CD4-positive, alpha-beta T cell treated with Interleukin-4 for 1 hour (primary cell): ENCODE measurements at regions not wholly inside any gene's neighbourhood (a gene's known extent, or its start where the extent isn't known, plus 50 kb on each side); places are given as distances from the start of the nearest gene placed in this dataset.
"Not testable (repeated sequence)": the region's sequence is repeated elsewhere in the genome, so short reads cannot be mapped to it uniquely, and the experiment has no call there.

Experiments used
- DNase-seq, 2 donors: peaks; one replicate each; pipeline ENCODE4 v3.0.0-alpha.2; 2020 to 2022

GRCh38 chr20:29566901-29567635 is 1690.4 kb upstream of the DEFB115 start:
- not testable (repeated sequence) for DNase-seq

- DNase-seq, result not testable (repeated sequence)
Measured at GRCh38 chr20:29567671-29568070, 1689.8 kb upstream of the DEFB115 start.

GRCh38 chr20:29570126-29570525 is 1687.3 kb upstream of the DEFB115 start:
- not testable (repeated sequence) for DNase-seq

GRCh38 chr20:29589530-29589929 is 1667.9 kb upstream of the DEFB115 start:
- not testable (repeated sequence) for DNase-seq

GRCh38 chr20:29604163-29604562 is 1653.3 kb upstream of the DEFB115 start:
- DNase-seq, result not testable (repeated sequence)

GRCh38 chr20:29606171-29606570 is 1651.3 kb upstream of the DEFB115 start:
- DNase-seq, result not testable (repeated sequence)

GRCh38 chr20:29629395-29629794 is 1628.1 kb upstream of the DEFB115 start:
- DNase-seq, result not testable (repeated sequence)
